H1 (cell line): ENCODE measurements at regions not wholly inside any gene's neighbourhood (a gene's known extent, or its start where the extent isn't known, plus 50 kb on each side); places are given as distances from the start of the nearest gene placed in this dataset.

ENCODE experiments used
- CHD2 ChIP-seq: IDR thresholded peaks from 2 replicates; pipeline ENCODE4 v1.6.1; 2012; ENCODE audit warnings: low read length, improper control_type of control experiment
- CTCF ChIP-seq, 3 experiments: IDR thresholded peaks; 1 replicate in 2 of 3; 2 replicates in 1 of 3; pipeline versions ENCODE4 v1.5.1 to v1.6.1; 2011; ENCODE audit warnings: low read length in 3 of 3, mild to moderate bottlenecking in 3 of 3, inconsistent platforms in 2 of 3, low read depth in 1 of 3, moderate library complexity in 1 of 3; ENCODE audit not compliant: insufficient read depth in 1 of 3; ENCODE audit errors: control extremely low read depth in 1 of 3
- PHF8 ChIP-seq: fragments of 200-600 bp; sonication (generic); conservative IDR thresholded peaks from 2 replicates; pipeline ENCODE4 v1.7.1; 2012; ENCODE audit warnings: low read depth, mild to moderate bottlenecking, inconsistent platforms, low read length, moderate library complexity
- POLR2A ChIP-seq, 2 experiments: IDR thresholded peaks; 1 replicate in 1 of 2; 2 replicates in 1 of 2; pipeline ENCODE4 v1.6.1; 2011; ENCODE audit warnings: low read depth in 2 of 2, low read length in 2 of 2, mild to moderate bottlenecking in 2 of 2; ENCODE audit errors: control extremely low read depth in 1 of 2
- SIX5 ChIP-seq: IDR thresholded peaks from 2 replicates; pipeline ENCODE4 v1.6.1; 2011; ENCODE audit warnings: mild to moderate bottlenecking, low read depth, low read length
- TAF1 ChIP-seq: IDR thresholded peaks from 2 replicates; pipeline ENCODE4 v1.6.1; 2011; ENCODE audit warnings: mild to moderate bottlenecking, low read depth, low read length

- TF ChIP-seq PHF8 (no peak), TAF1 (no peak), CTCF (IDR thresholded peaks at IDR 0.05; ENCODE audit: control extremely low read depth in 1 of 3, insufficient read depth in 1 of 3, low read depth in 1 of 3, low read length in 3 of 3) (no peak), POLR2A (IDR thresholded peaks at IDR 0.05; ENCODE audit: control extremely low read depth in 1 of 2, low read depth in 2 of 2, low read length in 2 of 2) (no peak), CHD2 (no peak), SIX5 (no peak)
These were observed 112.5 kb upstream of the TBX18 start for GRCh38 chr6:84876723-84877514.
